ENCODE measurements at regions not wholly inside any gene's neighbourhood (a gene's known extent, or its start where the extent isn't known, plus 50 kb on each side); places are given as distances from the start of the nearest gene placed in this dataset.

- DNase-seq (ENCODE audit: low spot score in 2 of 2), result no peak
- 75 to 77% methylated on average over 4 of the region's 4 CpGs for WGBS, 2 donors
- intact Hi-C loops (cut with DNase I; ENCODE audit: low total_unique reads), result no loop called here
- no peak for TF ChIP-seq CTCF (IDR thresholded peaks at IDR 0.05)
- TF ChIP-seq POLR2A (IDR thresholded peaks at IDR 0.05), result no peak
- H3K4me3 ChIP-seq (ENCODE audit: low read depth, poor library complexity, severe bottlenecking), result no peak overlapping the region
Measured at GRCh38 chr7:112624416-112624815, 143.6 kb downstream of the LSMEM1 start.

GRCh38 chr7:112630565-112630964 lies 149.8 kb downstream of the LSMEM1 start:
- 70 to 71% methylated on average over 1 of the region's 1 CpG for WGBS, 2 donors
- DNase-seq (ENCODE audit: low spot score in 2 of 2), result no peak
- no peak for TF ChIP-seq CTCF (IDR thresholded peaks at IDR 0.05)
- no peak for TF ChIP-seq POLR2A (IDR thresholded peaks at IDR 0.05)
- intact Hi-C loops (cut with DNase I; ENCODE audit: low total_unique reads), result no loop called here
- no peak overlapping the region for H3K4me3 ChIP-seq (ENCODE audit: low read depth, poor library complexity, severe bottlenecking)

- intact Hi-C loops (cut with DNase I; ENCODE audit: low total_unique reads), result no loop called here
- TF ChIP-seq POLR2A (IDR thresholded peaks at IDR 0.05), result no peak
- TF ChIP-seq CTCF (IDR thresholded peaks at IDR 0.05), result no peak
- H3K4me3 ChIP-seq (ENCODE audit: low read depth, poor library complexity, severe bottlenecking), result no peak overlapping the region
- WGBS, 2 donors, result 84 to 85% methylated on average over 3 of the region's 3 CpGs
- no peak for DNase-seq (ENCODE audit: low spot score in 2 of 2)
Measured at GRCh38 chr7:112634107-112634506, 153.3 kb downstream of the LSMEM1 start.

GRCh38 chr7:112635742-112636141 lies 154.5 kb downstream of the TMEM168 start:
- TF ChIP-seq POLR2A (IDR thresholded peaks at IDR 0.05), result no peak
- TF ChIP-seq CTCF (IDR thresholded peaks at IDR 0.05), result no peak
- intact Hi-C loops (cut with DNase I; ENCODE audit: low total_unique reads), result no loop called here
- H3K4me3 ChIP-seq (ENCODE audit: low read depth, poor library complexity, severe bottlenecking), result no peak overlapping the region
- DNase-seq (ENCODE audit: low spot score in 2 of 2), result no peak

- 85 to 89% methylated on average over 2 of the region's 2 CpGs for WGBS, 2 donors
- no peak overlapping the region for H3K4me3 ChIP-seq (ENCODE audit: low read depth, poor library complexity, severe bottlenecking)
- intact Hi-C loops (cut with DNase I; ENCODE audit: low total_unique reads), result no loop called here
- TF ChIP-seq CTCF (IDR thresholded peaks at IDR 0.05) (no peak), POLR2A (IDR thresholded peaks at IDR 0.05) (no peak)
- DNase-seq (ENCODE audit: low spot score in 2 of 2), result no peak
Measured at GRCh38 chr7:112638675-112639400, 151.4 kb downstream of the TMEM168 start.

GRCh38 chr7:112640685-112641084 lies 149.5 kb downstream of the TMEM168 start:
- TF ChIP-seq POLR2A (IDR thresholded peaks at IDR 0.05) (no peak), CTCF (IDR thresholded peaks at IDR 0.05) (no peak)
- intact Hi-C loops (cut with DNase I; ENCODE audit: low total_unique reads), result loop anchor here (10.0 kb wide), 1 partner anchor 1576 kb away; no protein-coding TSS in a partner anchor
- no peak for DNase-seq (ENCODE audit: low spot score in 2 of 2)
- H3K4me3 ChIP-seq (ENCODE audit: low read depth, poor library complexity, severe bottlenecking), result no peak overlapping the region
- WGBS, 2 donors, result 23 to 38% methylated on average over 1 of the region's 1 CpG

Data from lower leg skin (tissue), 4 donors.